ENCODE measurements at regions not wholly inside any gene's neighbourhood (a gene's known extent, or its start where the extent isn't known, plus 50 kb on each side); places are given as distances from the start of the nearest gene placed in this dataset.

DNA sequence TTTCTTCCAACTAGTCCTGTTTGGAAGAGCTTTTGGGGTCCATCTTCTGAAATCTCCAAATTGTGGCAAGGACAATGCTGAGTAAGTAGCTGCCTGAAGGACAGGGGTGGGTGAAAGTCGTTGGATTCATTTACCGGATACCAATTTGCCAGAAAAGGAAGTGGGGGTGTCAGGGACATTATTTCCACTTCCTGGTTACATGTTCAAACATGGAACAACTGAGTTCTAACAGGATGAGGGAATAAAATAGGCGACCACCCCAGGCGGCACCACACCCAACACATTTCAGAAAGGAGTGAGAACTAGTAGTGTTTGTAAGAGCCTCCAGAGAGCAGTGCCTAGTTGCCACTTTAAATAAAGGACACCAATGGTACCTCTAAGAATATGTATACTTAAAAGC, 158.6 kb upstream of the SERTAD2 start:
- TF ChIP-seq ZBTB21 (CRISPR knock-in tag; IDR thresholded peaks at IDR 0.05; ENCODE audit: borderline replicate concordance) (no peak), TEAD1 (CRISPR knock-in tag; IDR thresholded peaks at IDR 0.05) (no peak), NFATC4 (CRISPR knock-in tag; IDR thresholded peaks at IDR 0.05) (no peak), ATF1 (CRISPR knock-in tag; IDR thresholded peaks at IDR 0.05) (no peak)
- TF ChIP-seq, protein P1, sequence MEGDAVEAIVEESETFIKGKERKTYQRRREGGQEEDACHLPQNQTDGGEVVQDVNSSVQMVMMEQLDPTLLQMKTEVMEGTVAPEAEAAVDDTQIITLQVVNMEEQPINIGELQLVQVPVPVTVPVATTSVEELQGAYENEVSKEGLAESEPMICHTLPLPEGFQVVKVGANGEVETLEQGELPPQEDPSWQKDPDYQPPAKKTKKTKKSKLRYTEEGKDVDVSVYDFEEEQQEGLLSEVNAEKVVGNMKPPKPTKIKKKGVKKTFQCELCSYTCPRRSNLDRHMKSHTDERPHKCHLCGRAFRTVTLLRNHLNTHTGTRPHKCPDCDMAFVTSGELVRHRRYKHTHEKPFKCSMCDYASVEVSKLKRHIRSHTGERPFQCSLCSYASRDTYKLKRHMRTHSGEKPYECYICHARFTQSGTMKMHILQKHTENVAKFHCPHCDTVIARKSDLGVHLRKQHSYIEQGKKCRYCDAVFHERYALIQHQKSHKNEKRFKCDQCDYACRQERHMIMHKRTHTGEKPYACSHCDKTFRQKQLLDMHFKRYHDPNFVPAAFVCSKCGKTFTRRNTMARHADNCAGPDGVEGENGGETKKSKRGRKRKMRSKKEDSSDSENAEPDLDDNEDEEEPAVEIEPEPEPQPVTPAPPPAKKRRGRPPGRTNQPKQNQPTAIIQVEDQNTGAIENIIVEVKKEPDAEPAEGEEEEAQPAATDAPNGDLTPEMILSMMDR (IDR thresholded peaks at IDR 0.05), result no peak
- TF ChIP-seq, protein P2, sequence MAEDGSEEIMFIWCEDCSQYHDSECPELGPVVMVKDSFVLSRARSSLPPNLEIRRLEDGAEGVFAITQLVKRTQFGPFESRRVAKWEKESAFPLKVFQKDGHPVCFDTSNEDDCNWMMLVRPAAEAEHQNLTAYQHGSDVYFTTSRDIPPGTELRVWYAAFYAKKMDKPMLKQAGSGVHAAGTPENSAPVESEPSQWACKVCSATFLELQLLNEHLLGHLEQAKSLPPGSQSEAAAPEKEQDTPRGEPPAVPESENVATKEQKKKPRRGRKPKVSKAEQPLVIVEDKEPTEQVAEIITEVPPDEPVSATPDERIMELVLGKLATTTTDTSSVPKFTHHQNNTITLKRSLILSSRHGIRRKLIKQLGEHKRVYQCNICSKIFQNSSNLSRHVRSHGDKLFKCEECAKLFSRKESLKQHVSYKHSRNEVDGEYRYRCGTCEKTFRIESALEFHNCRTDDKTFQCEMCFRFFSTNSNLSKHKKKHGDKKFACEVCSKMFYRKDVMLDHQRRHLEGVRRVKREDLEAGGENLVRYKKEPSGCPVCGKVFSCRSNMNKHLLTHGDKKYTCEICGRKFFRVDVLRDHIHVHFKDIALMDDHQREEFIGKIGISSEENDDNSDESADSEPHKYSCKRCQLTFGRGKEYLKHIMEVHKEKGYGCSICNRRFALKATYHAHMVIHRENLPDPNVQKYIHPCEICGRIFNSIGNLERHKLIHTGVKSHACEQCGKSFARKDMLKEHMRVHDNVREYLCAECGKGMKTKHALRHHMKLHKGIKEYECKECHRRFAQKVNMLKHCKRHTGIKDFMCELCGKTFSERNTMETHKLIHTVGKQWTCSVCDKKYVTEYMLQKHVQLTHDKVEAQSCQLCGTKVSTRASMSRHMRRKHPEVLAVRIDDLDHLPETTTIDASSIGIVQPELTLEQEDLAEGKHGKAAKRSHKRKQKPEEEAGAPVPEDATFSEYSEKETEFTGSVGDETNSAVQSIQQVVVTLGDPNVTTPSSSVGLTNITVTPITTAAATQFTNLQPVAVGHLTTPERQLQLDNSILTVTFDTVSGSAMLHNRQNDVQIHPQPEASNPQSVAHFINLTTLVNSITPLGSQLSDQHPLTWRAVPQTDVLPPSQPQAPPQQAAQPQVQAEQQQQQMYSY (CRISPR knock-in tag; IDR thresholded peaks at IDR 0.05), result no peak
- TF ChIP-seq, protein P3, sequence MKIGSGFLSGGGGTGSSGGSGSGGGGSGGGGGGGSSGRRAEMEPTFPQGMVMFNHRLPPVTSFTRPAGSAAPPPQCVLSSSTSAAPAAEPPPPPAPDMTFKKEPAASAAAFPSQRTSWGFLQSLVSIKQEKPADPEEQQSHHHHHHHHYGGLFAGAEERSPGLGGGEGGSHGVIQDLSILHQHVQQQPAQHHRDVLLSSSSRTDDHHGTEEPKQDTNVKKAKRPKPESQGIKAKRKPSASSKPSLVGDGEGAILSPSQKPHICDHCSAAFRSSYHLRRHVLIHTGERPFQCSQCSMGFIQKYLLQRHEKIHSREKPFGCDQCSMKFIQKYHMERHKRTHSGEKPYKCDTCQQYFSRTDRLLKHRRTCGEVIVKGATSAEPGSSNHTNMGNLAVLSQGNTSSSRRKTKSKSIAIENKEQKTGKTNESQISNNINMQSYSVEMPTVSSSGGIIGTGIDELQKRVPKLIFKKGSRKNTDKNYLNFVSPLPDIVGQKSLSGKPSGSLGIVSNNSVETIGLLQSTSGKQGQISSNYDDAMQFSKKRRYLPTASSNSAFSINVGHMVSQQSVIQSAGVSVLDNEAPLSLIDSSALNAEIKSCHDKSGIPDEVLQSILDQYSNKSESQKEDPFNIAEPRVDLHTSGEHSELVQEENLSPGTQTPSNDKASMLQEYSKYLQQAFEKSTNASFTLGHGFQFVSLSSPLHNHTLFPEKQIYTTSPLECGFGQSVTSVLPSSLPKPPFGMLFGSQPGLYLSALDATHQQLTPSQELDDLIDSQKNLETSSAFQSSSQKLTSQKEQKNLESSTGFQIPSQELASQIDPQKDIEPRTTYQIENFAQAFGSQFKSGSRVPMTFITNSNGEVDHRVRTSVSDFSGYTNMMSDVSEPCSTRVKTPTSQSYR (CRISPR knock-in tag; IDR thresholded peaks at IDR 0.05), result no peak

Measured in WTC11 (cell line).